Glutamatergic neuron (in vitro differentiated cells): ENCODE measurements at regions not wholly inside any gene's neighbourhood (a gene's known extent, or its start where the extent isn't known, plus 50 kb on each side); places are given as distances from the start of the nearest gene placed in this dataset.

Experiments
- DNase-seq: peaks from one replicate; pipeline ENCODE4 v3.0.0; 2022
- H3K27ac Mint-ChIP-seq: one replicate; pipeline ENCODE4 v1.8.0; 2020; ENCODE audit warnings: mild to moderate bottlenecking, mixed read lengths, inconsistent platforms; ENCODE audit not compliant: unreplicated experiment
- H3K27me3 Mint-ChIP-seq: one replicate; pipeline ENCODE4 v1.8.0; 2020; ENCODE audit warnings: mild to moderate bottlenecking, moderate library complexity, mixed read lengths, inconsistent platforms; ENCODE audit not compliant: unreplicated experiment
- H3K36me3 Mint-ChIP-seq: one replicate; pipeline ENCODE4 v1.8.0; 2020; ENCODE audit warnings: mild to moderate bottlenecking, mixed read lengths, inconsistent platforms; ENCODE audit not compliant: unreplicated experiment
- H3K4me1 Mint-ChIP-seq: one replicate; pipeline ENCODE4 v1.8.0; 2020; ENCODE audit warnings: mild to moderate bottlenecking, low read depth, mixed read lengths, inconsistent platforms; ENCODE audit not compliant: unreplicated experiment
- H3K4me3 Mint-ChIP-seq: one replicate; pipeline ENCODE4 v1.8.0; 2020; ENCODE audit warnings: mild to moderate bottlenecking, mixed read lengths, inconsistent platforms; ENCODE audit not compliant: unreplicated experiment
- H3K9me3 Mint-ChIP-seq: one replicate; pipeline ENCODE4 v1.8.0; 2020; ENCODE audit warnings: mild to moderate bottlenecking, moderate library complexity, mixed read lengths, inconsistent platforms; ENCODE audit not compliant: unreplicated experiment
- CTCF ChIP-seq: fragments of 200-600 bp; sonication (generic); IDR thresholded peaks from one replicate; pipeline ENCODE4 v1.5.0; 2021; ENCODE audit not compliant: partially characterized antibody, unreplicated experiment

GRCh38 chr18:78239090-78239457 lies 740.5 kb upstream of the SALL3 start:
- DNase-seq, result no peak
- Mint-ChIP-seq H3K27me3 (peaks cover 8% of the 10 kb centered on the region), H3K27ac (no peak overlapping the region), H3K4me3 (no peak overlapping the region), H3K36me3 (peaks cover 7% of the 10 kb centered on the region), H3K4me1 (peaks cover 4% of the 10 kb centered on the region), H3K9me3 (peaks cover 7% of the 10 kb centered on the region)
- no peak for TF ChIP-seq CTCF

GRCh38 chr18:78240101-78240500 lies 739.5 kb upstream of the SALL3 start:
- TF ChIP-seq CTCF, result no peak
- Mint-ChIP-seq H3K4me3 (no peak overlapping the region), H3K36me3 (peaks cover 7% of the 10 kb centered on the region), H3K4me1 (peaks cover 4% of the 10 kb centered on the region), H3K27ac (no peak overlapping the region), H3K9me3 (peaks cover 7% of the 10 kb centered on the region), H3K27me3 (peaks cover 8% of the 10 kb centered on the region)
- DNase-seq, result no peak

GRCh38 chr18:78240627-78241252 lies 738.9 kb upstream of the SALL3 start:
- peaks cover 7% of the 10 kb centered on the region for H3K9me3 Mint-ChIP-seq
- H3K27ac Mint-ChIP-seq, result no peak overlapping the region
- no peak for TF ChIP-seq CTCF
- DNase-seq, result no peak
- peaks cover 4% of the 10 kb centered on the region for H3K4me1 Mint-ChIP-seq
- no peak overlapping the region for H3K4me3 Mint-ChIP-seq
- peaks cover 8% of the 10 kb centered on the region for H3K27me3 Mint-ChIP-seq
- peaks cover 7% of the 10 kb centered on the region for H3K36me3 Mint-ChIP-seq

GRCh38 chr18:78241535-78242253 lies 737.9 kb upstream of the SALL3 start:
- Mint-ChIP-seq H3K9me3 (peaks cover 7% of the 10 kb centered on the region), H3K4me3 (no peak overlapping the region), H3K4me1 (peaks cover 4% of the 10 kb centered on the region), H3K36me3 (peaks cover 7% of the 10 kb centered on the region), H3K27ac (no peak overlapping the region), H3K27me3 (peaks cover 8% of the 10 kb centered on the region)
- no peak for DNase-seq
- TF ChIP-seq CTCF, result no peak

GRCh38 chr18:78242254-78242643 lies 737.4 kb upstream of the SALL3 start:
- peaks cover 4% of the 10 kb centered on the region for H3K4me1 Mint-ChIP-seq

More at GRCh38 chr18:78242254-78242643, 737.4 kb upstream of the SALL3 start:
- Mint-ChIP-seq H3K9me3 (peaks cover 7% of the 10 kb centered on the region), H3K27me3 (peaks cover 8% of the 10 kb centered on the region), H3K36me3 (peaks cover 7% of the 10 kb centered on the region), H3K27ac (no peak overlapping the region), H3K4me3 (no peak overlapping the region)
- TF ChIP-seq CTCF, result no peak
- no peak for DNase-seq
